HG02885 (cell line): ENCODE measurements at regions not wholly inside any gene's neighbourhood (a gene's known extent, or its start where the extent isn't known, plus 50 kb on each side); places are given as distances from the start of the nearest gene placed in this dataset.
"Not testable (repeated sequence)": the region's sequence is repeated elsewhere in the genome, so short reads cannot be mapped to it uniquely, and the experiment has no call there.

Source experiments
- ATAC-seq: cut with Tn5 transposase; IDR thresholded peaks from one replicate; pipeline ENCODE4 v1.9.1; 2021; ENCODE audit warnings: mild to moderate bottlenecking; ENCODE audit not compliant: unreplicated experiment, poor library complexity

- ATAC-seq = no peak
These were observed 245.2 kb upstream of the FOXK1 start for GRCh38 chr7:4436936-4437335.

GRCh38 chr7:4437916-4438315 lies 244.2 kb upstream of the FOXK1 start:
- ATAC-seq = no peak

GRCh38 chr7:4438723-4439245 lies 243.3 kb upstream of the FOXK1 start:
- no peak for ATAC-seq

GRCh38 chr7:4439444-4439843 lies 242.7 kb upstream of the FOXK1 start:
- ATAC-seq = no peak

GRCh38 chr7:4444106-4444505 lies 238.0 kb upstream of the FOXK1 start:
- ATAC-seq = no peak

- ATAC-seq = no peak
These were observed 236.3 kb upstream of the FOXK1 start for GRCh38 chr7:4445777-4446176.

GRCh38 chr7:4449263-4449662 lies 232.8 kb upstream of the FOXK1 start:
- no peak for ATAC-seq

GRCh38 chr7:4450483-4450882 lies 231.6 kb upstream of the FOXK1 start:
- no peak for ATAC-seq

- no peak for ATAC-seq
These were observed 221.5 kb upstream of the FOXK1 start for GRCh38 chr7:4460597-4460996.

GRCh38 chr7:4461531-4461930 lies 220.6 kb upstream of the FOXK1 start:
- ATAC-seq = no peak

GRCh38 chr7:4468320-4469102 lies 213.6 kb upstream of the FOXK1 start:
- no peak for ATAC-seq

GRCh38 chr7:4470246-4470645 lies 211.8 kb upstream of the FOXK1 start:
- ATAC-seq = no peak

- no peak for ATAC-seq
These were observed 209.4 kb upstream of the FOXK1 start for GRCh38 chr7:4472728-4473127.

- ATAC-seq = no peak
These were observed 202.6 kb upstream of the FOXK1 start for GRCh38 chr7:4479367-4480039.

- not testable (repeated sequence) for ATAC-seq
These were observed 202.0 kb upstream of the FOXK1 start for GRCh38 chr7:4480131-4480530.

GRCh38 chr7:4483851-4484250 lies 198.2 kb upstream of the FOXK1 start:
- ATAC-seq = no peak

GRCh38 chr7:4484545-4484944 lies 197.6 kb upstream of the FOXK1 start:
- no peak for ATAC-seq

- no peak for ATAC-seq
These were observed 195.2 kb upstream of the FOXK1 start for GRCh38 chr7:4486907-4487306.

GRCh38 chr7:4496911-4497310 lies 185.2 kb upstream of the FOXK1 start:
- ATAC-seq = not testable (repeated sequence)

- no peak for ATAC-seq
These were observed 181.3 kb upstream of the FOXK1 start for GRCh38 chr7:4500812-4501211.

- not testable (repeated sequence) for ATAC-seq
These were observed 174.2 kb upstream of the FOXK1 start for GRCh38 chr7:4507886-4508285.

GRCh38 chr7:4513450-4513849 lies 168.6 kb upstream of the FOXK1 start:
- ATAC-seq = no peak
